ENCODE measurements at regions not wholly inside any gene's neighbourhood (a gene's known extent, or its start where the extent isn't known, plus 50 kb on each side); places are given as distances from the start of the nearest gene placed in this dataset.

DNA sequence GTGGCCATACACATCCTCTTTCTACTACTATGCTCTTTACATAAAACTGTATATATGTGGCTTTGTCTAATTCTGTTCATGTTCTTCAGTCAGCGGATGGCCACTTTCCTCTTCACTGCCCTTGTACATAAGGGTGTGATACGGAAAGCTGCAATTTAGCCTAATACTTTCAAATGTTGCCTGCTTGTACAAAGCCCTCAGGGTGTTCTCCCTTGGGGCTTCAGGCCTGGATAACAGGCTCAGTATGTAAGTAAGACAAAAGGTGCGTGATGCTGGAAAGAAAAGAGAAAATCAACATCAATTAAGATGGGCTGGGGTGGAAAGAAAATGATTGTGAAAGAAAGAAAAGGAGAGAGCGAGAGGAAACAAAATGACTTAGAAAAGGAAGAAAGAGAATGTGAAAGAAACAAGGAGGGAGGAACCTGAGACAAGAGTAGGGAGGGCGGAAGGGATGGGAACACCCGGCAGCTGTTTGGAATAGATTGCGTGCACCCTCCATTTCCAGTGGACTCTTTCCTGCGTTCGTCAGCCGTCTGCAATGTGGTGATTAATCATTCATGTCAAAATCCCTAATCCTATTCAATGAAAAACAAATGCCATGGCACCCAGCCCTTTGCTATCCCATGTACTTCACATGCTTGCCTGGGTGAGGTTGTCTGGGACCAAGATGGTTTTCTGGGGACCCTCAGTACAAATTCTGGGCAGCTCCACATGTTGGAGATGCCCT is 553.6 kb downstream of the NUF2 start:
- no peak for DNase-seq (ENCODE audit: low read depth in 2 of 3, low spot score in 2 of 3)

DNA sequence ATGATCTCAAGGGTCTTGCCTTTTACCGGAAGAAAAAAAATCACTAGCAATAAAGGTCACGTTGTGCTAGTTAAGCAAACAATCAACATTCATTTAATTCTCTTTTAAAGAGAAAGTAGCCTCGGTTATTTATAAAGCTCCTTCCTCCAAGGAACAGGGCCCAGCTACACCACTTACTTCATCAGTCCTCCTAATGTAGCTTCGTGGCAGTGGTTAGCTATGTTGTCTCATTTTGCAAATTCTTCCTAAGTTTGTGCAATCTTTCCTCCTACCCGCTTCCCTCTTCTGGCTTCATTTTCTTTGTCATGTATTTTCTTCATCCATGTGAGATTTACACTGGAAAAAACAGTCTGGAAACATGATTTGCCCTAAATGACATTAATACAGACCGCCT is 554.2 kb downstream of the NUF2 start:
- no peak for DNase-seq (ENCODE audit: low read depth in 2 of 3, low spot score in 2 of 3)

DNA sequence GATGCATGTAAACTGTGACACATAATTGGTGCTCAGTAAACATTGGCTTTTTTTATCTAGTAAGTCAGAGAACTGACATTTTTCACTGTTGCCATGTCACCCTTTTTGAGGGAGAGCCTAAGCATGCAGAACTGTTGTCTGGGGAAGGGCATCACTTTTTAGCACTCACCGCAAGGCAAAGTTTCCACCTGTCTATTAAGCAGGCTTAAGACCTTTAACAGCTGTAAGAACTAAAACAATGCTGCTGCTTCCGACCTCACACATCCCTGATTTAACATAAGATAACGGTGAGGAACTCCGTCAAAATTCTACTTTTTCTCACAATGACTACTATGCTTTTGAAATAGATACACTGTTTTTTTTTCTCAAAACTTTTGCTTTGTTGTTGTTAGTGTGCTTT is 554.8 kb downstream of the NUF2 start:
- no peak for DNase-seq (ENCODE audit: low read depth in 2 of 3, low spot score in 2 of 3)

DNA sequence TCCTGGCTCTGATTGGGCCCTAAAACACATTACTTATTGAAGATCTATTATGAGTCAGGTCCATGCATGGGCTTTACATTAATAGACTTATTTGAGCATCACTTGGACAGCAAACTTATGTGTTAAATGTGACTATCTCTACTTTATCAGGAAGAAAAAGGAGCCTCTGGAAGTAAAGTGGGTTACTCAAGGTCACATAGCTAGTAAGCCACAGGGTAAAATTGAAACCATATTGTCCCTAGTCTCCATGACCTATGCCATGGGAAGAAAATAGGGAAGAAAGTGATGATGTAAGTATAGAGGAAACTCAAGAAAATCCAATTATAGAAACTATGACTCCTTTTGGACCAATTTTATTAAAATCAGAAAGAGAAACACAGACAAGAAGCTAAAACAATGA is 555.3 kb downstream of the NUF2 start:
- no peak for DNase-seq (ENCODE audit: low read depth in 2 of 3, low spot score in 2 of 3)

DNA sequence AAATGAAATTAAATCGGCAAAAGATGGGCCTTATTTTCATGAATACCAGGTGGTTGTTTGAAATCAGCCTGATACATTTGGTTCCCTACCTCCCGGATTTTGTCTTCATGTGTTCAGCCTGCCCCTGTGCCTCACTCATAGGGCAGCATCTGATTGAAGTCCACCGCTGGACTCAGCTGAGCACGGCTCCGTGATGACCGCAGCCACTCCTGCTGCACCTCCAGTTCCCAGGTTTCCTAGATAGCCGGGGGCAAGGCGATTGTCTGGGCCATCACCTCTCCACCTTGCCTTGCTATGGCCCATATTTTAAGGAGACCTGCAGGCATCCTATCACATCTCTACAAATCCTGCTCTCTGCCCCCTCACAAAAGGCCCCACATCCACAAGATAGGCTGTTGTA is 563.8 kb downstream of the NUF2 start:
- no peak for DNase-seq (ENCODE audit: low read depth in 2 of 3, low spot score in 2 of 3)

DNA sequence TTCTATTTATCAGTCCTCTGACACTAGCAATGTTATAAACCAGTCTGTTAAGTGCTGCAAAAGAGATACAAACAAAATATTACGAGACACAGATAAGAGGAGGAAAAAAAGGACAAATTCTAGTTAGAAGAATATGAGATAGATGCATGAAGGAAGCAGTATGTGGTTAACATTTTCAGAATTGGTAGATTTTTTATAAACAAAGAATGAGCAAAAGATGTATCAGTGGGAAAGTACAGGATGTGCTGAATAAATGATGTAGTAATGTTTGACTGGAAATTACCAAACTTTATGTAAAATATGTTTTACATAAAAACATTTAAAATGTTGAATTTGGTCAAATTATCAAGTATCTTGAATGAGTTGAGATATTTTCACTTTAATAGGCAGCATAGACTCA is 574.2 kb downstream of the NUF2 start:
- no peak for DNase-seq (ENCODE audit: low read depth in 2 of 3, low spot score in 2 of 3)

DNA sequence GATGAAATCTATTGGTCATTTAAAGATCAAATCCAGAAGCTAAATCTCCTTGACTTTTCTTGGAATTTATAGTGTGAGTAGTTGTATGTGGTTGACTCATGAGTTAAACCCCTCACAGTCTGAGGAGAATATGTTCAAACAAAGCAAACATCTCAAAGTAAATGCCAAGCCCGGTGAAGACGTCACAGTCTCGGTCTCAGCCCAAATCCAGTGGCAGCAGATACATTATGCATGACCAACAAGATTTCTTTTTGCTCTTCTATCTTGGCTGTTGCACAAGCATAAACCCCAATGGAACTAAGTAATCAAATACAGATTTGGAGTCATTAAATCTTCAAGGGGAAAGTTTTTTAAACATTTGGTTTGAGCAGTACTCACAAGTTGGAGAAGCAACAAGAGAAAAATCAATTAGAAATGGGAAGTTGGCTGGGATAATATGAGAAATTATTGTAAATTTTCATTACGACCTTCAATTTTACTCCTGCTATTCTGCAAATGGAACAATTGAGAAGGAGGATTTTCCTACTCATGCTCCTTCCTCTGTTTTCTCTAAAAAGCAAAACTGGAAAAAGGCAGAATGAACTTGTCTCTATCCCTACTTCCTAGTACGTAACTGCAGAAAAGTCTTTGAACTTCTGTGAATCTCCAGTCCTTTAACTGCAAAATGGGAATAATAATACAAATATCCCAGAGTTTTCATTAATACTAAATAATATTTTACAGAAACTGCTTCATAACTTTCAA is 575.8 kb downstream of the NUF2 start:
- no peak for DNase-seq (ENCODE audit: low read depth in 2 of 3, low spot score in 2 of 3)

DNA sequence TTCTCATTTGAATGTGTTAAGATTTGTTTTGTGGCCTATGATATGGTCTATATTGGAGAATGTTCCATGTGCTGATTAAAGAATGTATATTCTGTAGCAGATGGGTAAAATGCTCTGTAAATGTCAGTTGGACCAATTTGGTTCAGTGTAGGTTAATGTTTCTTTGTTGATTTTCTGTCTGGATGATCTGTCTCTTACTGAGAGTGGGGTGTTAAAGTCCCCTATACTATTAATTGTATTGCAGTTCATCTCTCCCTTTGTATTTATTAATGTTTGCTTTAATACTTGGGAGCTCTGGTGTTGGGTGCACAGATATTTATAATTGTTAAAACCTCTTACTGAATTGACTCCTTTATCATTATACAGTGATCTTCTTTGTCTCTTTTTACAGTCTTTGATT is 584.5 kb downstream of the NUF2 start:
- DNase-seq (ENCODE audit: low read depth in 2 of 3, low spot score in 2 of 3) = no peak

DNA sequence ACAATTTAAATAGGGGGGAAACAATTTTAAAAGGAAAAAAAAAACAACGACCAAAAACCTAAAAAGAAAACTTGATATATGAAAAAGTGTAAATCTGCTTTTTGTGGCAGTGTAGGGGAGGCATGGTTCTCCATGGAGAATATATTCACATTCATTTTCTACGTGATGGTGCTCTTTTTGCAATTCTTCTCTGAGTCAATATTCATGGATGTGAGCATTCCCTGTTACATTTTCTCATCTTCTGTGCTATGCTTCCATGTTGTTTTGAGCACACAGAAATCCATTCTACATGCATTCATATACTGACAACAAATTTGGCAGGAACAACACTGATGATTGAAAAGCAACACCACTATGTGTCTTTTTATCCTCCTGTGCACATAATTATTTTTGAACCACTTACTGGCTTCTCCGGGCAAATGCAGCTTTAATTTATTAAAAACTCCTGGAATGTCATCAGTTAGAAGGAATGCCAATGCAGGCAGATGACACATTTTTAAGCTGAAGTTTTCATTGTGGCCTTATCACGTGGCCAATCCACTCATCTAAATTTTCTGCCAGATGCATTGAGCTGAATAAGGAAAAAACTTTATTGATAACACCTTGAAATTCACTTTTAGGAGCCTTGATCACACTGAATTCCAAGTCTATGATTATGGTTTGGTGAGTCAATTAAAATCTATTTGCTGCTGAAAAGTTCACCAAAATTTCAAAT is 590.6 kb downstream of the NUF2 start:
- DNase-seq (ENCODE audit: low read depth in 2 of 3, low spot score in 2 of 3) = no peak

DNA sequence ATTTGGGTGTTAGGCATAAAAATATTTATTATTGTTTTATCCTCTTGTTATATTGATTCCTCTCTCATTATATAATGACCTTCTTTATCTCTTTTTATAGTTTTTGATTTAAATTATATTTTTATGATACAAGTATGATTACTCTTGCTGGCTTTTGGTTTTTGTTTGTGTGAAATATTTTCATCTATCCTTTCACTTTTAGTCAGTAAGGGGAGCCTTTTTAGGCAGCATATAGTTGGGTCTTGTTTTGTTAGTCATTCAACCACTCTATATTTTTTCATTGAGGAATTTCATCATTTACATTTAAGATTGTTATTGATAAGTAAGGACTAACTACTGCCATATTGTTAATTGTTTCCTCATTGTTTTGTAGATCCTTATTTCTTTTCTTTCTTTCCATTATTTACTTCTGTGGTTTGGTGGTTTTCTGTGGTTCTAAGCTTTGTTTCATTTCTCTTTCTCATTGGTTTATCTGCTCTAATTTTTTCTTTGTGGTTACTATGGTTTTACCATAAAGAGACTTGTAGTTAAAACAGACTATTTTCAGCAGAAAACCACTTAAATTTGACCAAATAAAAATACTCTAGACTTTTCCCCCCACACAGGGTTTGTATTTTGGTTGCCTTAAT is 593.1 kb downstream of the NUF2 start:
- DNase-seq (ENCODE audit: low read depth in 2 of 3, low spot score in 2 of 3) = no peak

DNA sequence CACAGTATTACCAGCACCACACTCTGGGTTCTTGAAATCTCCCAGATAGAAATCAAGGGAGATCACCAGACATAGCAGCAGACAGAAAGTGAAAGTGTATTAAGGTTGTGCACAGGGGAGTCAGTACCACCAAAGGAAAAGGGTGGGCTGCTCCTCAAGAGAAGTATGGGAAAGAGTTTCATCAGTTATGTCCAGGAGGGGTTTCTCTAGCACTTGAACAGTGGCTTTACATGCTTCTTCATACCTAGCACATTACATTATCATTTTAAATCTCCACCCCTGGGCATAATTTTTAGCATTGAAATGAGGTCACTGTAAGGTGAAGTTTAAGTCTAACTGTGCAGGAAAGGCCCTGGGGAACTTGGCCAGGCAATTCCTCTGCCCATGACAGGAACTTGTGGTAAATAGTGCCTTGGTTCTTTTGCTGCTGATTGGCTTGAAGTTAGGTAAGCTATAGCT is 601.0 kb downstream of the NUF2 start:
- DNase-seq (ENCODE audit: low read depth in 2 of 3, low spot score in 2 of 3) = no peak

DNA sequence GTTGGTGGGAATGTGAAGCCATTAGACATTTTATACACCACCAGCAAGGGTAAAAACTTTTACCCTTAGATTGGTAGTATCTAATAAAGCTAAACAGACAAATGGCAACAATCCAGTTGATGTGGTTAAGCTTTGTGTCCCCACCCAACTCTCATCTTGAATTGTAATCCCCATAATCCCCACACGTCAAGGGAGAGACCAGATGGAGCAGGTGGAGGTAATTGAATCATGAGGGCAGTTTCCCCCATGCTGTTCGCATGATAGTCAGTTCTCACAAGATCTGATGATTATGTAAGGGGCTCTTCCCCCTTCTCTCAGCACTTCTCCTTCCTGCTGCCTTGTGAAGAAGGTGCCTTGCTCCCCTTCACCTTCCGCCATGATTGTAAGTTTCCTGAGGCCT is 602.3 kb downstream of the NUF2 start:
- DNase-seq (ENCODE audit: low read depth in 2 of 3, low spot score in 2 of 3) = no peak

DNA sequence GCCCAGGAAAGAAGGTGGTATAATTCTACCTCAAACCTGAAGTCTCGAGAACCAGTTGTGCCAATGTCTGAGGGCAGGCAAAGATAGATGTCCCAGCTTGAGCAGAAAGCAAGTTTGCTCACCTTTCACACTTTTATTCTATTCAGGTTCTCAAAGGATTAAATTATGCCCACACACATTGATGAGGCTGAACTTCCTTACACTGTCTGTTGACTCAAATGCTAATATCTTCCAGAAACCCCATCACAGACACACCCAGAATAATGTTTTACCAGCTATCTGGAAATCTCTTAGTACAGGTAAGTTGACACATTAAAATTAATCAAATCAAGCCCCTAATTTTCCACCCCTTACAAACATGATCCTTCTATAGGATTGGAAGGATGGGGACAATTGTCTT is 605.7 kb downstream of the NUF2 start:
- no peak for DNase-seq (ENCODE audit: low read depth in 2 of 3, low spot score in 2 of 3)

DNA sequence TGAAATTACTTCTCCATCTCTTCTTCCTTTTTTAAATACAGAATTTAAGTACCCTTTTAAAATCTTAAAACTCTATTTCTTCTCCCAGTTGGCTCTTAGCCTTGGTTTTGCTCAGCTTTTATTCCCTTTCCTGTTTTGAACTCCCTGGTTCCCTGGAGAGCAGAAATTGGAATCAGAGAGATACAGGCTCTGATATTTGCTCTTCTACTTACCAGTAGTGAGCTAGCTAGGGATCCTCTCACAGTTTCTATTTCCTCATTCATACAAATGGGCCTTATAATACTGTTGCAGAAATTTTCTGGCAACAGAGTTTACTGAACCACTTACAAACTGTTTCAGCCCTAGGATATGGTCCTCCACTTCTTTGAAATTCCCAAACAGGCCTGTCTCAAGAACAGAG is 606.3 kb downstream of the NUF2 start:
- no peak for DNase-seq (ENCODE audit: low read depth in 2 of 3, low spot score in 2 of 3)

DNA sequence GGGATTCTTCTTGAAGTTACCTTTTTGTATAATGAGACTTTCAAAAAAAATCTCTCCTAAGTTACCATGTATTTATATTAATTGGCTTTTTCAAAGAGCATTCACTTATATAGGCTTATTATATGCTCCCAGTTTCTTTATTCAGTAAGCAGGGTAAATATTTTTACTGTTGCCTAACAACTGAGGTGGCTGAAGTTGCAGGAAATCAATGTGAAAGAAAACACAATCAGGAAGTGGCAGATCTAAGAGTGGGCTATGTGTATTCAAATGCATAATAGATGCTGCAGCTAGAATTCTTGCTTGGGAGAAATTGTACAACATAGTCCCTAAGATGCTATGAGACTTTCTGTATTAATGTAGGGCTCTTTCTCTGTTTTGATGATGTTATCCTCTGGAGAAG is 606.9 kb downstream of the NUF2 start:
- no peak for DNase-seq (ENCODE audit: low read depth in 2 of 3, low spot score in 2 of 3)

DNA sequence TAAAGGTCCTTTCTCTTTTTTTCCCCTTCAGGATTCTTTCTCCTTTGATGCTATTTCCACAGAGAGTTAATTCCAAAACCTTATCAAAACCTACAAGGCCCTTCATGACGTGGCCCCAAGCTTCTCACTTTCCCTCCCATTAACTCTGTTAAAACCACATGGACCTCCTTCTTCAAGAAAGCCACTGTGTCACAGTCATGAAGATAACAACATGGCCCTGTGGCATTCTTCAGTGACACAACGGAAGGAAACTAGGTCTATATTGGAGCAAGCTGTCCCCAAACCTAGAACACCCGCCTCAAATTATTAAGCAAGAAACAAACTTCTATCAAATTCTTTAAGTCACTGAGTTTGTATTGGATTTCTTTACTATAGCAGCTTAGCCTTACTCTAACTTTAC is 611.1 kb downstream of the NUF2 start:
- no peak for DNase-seq (ENCODE audit: low read depth in 2 of 3, low spot score in 2 of 3)

DNA sequence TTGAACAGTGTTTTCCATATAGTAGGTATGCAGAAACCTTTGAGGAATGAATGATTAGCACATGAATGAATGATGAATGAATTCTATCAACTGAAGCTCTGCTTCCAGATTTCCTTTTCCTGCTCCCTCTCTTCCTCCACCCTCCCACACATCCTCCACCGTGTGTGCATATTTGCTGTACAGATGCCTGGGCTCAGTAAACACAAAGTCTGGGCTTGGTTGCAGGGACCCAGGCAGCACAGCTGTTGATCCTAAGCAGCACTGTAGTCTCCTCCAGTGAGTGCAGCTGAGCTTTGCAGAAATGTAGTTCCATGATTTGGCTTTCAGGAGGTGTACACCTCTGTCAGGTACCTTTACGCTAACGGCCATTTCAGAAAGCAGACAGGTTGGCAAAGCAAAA is 611.7 kb downstream of the NUF2 start:
- no peak for DNase-seq (ENCODE audit: low read depth in 2 of 3, low spot score in 2 of 3)

DNA sequence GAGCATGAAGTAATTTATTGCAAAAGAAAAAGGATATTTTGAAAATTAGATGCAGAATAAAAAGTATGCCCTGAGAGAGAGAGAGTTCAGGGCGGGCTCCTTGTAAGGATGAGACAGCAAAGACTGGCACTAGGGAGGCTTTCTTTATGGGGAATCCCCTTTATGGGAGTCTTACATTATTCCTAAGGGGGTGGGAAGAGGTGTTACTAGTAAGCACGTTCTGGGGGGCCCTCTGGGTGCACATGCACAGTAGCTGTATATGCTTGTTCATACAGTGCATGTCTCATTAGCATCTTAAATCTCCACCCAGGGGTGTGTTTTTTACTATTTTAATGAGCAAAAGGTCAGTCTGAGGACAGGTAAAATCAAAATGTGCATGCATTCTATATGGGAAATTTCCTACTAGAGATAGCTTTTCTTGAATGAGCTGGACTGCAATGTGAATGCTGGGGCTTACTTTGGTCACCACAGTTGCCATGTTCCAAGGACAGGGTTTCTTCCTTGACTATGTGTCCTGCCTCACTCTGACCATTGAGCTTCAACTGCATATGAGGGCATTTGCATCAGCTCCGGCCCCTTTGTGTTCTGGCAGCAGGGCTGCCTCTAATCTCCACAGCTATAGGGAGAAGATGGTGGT is 614.1 kb downstream of the NUF2 start:
- no peak for DNase-seq (ENCODE audit: low read depth in 2 of 3, low spot score in 2 of 3)

DNA sequence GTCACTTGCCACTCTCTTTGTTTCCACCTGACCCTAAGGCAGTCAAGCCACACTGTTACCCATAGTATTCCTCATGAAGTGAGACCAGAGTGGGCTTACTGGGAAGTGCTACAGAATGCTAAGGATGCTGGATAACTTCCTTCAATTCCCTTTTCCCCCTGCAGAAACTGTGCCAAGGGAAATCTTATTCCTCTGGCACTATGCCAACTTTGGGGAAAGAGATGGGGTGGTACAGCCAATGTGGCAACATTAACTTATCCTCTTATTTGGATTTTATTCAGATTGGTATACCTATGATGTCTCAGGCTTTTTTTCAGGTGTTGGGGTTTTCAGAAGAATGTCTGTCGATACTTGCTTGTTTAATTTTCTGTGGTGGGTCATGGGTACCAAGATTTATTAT is 599.4 kb upstream of the PBX1 start:
- DNase-seq (ENCODE audit: low read depth in 2 of 3, low spot score in 2 of 3) = no peak

DNA sequence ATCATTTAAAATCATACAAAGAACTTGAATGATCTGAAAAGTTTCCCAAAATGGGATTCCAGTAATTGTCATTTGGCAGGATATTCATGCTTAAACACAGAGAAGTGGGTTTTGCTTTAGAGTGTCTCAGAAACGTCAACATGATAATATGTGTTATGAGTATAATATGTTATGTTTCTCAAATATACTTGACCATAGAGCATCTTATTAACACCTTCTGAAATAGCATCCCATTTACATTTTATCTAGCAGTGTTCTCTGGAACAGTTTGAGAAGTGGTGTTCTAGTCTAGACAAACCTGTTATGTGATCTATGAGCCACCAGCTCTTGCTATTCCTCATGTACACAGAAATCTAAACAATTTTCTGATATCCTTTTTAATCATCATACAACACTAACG is 588.8 kb upstream of the PBX1 start:
- DNase-seq (ENCODE audit: low read depth in 2 of 3, low spot score in 2 of 3) = no peak

DNA sequence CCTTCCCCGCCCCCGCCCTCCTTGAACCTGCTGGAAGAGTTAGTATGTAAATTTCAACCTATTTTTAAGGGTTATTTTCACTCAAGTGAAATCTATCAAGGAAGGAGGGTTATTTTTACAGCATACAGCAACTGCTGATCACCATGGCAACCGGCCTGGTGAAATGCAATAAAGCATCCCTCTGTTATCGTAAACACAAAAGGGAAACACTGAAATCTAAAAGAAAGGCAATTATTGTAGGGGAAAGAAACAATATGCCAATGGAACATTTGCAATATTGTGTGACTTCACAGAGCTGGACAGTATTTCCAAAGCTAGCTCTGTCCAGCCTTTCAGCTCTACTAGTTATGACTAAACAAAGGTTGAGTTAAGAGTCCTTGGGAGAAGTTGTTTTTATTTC is 588.3 kb upstream of the PBX1 start:
- DNase-seq (ENCODE audit: low read depth in 2 of 3, low spot score in 2 of 3) = no peak
